ENCODE measurements at regions not wholly inside any gene's neighbourhood (a gene's known extent, or its start where the extent isn't known, plus 50 kb on each side); places are given as distances from the start of the nearest gene placed in this dataset.
A peak's percentile ranks its signal among the peaks of the same experiment; 100 is the strongest.

DNA sequence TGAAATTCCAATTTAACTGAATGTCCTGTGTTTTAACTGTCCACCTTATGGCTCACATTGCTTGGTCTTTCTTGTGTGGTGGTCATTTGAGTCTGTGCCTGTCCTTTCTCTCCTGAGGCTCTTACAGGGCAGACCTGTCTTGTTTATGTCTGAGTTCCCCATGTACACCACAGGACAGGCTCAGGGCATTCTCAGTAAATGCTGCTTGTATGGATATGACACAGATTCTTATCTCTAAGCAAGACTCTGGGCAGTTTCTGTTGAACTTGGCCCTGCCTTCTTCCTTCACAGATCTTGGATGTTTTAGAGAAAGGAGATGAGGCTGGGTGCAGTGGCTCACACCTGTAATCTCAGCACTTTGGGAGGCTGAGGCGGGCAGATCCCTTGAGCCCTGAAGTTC, 159.1 kb upstream of the CSF3R start:
- DNase-seq: no peak

DNA sequence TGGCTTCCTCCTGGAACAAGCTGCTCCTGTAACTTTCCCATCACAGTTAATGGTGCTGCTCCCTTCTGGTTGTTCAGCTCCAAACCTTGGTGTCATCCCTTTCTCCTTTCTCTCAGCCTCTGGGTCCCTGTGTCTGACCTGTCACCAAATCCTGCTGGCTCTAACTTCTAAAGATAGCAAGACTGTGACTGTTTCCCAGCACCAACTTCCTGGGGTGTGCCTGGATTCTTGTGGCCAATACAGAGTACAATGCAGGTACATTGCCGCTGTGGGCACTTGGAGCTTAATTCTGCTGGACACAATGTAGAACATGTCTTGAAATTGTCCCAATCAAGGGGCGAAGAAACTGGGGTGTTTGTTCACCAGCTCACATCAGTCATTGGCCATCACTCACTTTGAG, 156.7 kb upstream of the CSF3R start:
- no peak for DNase-seq

DNA sequence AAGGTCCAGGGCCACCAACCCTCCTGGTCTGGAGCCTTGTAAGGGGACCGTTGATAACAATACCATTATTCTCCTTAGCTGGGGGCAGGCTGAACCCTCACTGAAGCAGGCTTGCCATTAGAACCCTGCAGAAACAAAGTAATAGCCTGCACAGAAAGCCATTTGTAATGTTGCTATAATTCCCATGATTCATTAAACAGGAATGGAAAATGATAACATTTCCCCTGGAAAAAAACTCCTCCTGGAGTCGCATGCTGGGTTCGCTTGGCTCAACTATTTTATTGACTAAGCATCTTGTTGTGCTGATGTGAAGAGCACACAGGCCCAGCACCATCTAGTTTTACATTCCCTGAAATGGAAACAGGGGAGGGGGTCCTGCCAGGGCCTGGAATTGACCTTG, 155.6 kb upstream of the CSF3R start:
- no peak for DNase-seq

DNA sequence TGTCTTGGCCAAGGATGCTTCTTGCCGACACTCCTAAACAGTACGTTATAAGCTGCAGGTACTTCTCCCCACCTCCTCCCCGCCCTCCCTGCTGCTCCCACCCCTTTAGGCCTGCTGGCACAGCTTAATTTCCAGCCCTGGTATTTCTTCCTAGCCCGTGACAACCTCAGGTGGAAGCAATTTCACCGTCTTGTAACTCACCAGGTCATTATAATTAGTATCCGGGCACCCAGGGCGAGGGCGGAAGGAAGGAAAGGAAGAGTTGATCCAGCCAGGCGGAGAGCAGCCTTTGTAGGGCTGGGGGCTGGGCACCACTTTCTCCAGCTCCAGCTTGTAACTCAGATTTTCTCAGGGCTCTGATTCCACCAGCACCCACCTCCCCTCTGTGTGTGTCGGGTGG, 153.5 kb upstream of the CSF3R start:
- no peak for DNase-seq

DNA sequence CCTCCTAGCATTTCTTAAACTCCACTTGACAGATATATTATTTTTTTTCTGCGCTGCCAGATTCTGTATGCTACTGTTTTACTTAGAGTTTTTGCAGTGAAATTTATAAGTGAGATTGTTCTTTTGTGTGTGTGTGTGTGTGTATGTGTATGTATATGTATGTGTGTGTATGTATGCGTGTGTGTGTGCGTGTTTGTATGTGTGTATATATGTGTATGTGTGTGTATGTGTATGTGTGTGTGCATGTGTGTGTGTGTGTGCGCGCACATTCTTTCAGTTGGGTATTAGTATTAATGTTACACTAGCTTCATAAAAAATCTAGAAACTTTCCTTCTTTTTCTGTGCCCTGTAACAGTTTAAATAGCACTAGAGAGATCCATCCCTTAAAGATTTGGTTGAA, 152.6 kb upstream of the CSF3R start:
- DNase-seq: no peak

DNA sequence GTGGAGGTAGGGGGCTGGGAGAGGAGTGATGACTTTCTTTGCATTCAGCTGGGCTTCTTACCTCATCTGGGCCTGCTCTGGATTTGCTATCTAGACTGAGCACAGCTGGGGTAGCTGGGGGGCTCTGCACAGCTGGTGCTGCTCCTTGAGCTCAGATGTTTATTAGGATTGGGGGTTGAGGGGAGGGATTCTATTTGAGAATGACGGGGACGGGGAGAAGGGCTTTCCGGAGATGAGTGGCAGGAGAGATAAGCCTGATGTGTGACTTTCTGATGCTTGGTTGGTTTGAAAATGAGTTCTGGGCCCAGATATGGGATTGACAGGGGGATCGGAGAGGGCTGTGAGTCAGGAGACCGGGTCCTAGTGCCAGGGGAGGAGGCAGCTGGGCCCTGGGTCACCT, 146.1 kb upstream of the CSF3R start:
- no peak for DNase-seq

DNA sequence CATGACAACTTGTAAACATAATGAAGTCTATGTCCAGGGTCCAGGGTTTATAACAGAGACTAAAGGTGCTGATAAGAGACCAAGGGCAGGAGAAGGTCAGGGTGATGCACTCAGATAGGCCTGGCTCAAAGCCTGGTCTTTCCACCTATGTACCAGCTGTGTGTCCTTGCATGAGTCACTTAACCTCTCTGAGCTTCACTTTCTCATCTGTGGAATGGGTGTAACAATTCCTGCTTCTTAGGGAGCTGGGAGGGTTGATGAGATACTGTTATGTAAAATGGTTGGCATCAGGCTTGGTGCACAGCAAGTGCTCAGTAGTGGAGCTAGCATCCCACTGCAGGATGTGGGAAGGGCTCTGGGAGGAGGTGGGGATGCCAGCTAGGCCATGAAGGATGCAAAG, 143.7 kb upstream of the CSF3R start:
- DNase-seq: no peak

DNA sequence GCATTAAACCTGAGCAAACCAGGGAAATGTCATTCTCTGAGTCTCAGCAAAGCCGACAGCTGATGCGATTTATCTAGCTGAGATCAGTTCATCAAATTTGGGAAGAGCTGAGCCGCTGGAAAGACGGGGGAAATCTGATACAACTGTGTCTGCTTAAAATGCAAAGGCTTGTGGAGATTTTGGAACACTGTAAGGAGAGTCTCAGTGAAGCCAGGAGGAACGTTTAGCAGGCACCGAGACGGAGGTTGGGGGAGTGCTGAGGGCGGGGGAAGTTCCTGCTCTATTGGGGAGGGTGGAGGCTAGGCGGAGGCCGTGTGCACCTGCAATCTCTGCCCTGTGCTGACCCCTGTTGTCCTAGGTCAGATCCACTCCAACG, 143.2 kb upstream of the CSF3R start:
- DNase-seq: no peak

DNA sequence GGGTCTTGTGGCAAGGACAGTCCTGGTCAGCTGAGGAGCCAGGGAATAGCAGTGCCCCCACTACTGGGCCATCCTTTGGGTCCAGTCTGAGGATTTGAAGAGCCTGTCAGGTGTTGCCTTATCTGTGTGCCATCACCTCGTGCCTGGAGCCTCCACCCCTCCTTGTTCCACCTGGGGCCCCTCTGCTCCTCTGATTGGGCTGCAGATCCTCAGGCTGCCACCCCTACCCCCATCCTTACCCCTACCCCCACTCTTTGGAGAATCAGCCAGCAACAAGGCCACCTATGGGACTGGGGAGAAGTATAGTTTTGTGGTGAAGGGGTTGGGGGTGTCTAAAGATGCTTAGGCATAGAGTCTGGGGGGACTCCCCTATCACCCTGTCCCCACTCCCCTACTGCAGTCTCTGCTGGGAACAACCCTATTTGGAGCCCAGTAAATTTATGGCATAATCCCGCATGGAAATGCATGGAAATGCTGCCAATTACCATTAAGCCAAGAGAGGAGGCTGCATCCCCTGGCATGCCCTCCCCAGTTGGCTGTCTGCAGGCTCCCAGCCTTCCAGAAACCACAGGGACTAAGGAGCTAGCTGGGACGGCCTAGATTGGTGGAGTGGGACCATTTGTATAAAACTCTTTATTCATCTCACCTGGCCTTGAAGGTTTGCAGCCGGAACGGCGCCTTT, 142.7 kb upstream of the CSF3R start:
- no peak for DNase-seq

DNA sequence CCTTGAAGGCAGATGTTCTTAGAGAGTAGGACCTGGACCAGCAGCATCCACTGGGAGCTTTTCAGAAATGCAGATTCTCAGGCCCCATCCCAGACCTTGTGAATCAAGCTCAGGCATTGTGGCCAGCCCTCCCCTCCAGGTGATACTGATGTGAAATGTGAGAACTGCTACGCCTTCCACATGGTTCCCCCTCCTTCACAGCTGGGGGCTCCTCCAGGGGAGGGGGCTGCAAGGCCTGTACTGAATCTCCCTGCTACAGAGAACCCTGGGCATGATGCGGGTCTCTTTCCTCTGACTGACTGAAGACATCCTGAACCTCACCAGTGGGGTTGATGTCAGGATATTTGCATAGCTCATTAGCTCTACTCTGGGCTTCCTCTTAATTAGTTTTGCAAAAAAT, 141.8 kb upstream of the CSF3R start:
- DNase-seq: no peak

DNA sequence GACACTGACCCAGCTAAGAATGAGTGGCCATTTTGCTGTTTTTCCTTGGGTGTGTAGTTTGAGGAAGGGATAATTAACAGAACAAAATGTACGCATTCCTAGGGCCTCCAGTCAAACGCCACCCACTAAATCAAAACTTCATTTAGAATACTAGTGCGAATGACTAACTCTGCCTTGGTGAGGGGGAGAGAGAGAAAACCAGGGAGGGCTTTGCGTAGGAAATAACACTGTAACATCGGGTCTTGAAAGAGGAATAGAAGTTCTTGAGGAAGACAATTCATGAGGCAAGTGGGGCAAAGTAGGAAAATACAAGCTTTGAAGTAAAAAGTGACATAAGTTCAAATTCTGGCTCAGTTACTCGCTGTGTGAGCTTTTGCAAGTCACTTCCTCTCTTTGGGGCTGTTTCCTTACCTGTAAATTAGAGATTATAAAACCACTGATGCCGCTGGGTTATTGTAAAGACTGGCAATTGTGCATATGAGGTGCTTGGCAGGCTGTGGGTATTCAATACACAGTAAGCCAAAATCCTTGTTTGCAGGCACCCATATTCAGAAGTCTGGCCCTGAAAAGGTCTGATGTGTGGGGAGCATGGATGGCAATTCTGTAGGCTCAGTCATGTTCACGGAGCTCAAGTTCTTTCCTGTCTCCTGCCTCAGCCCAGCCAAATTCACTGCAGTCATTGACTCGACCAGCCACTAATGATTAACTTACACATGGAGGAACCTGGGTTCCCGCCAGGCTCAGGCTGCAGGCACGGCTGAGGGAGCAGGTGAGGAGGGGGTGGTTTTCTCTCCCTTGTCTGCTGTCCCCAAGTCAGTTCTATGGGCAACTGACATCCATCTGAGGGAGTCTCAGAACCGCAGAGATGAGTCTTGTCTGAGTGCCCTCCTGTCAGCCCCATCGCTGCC, 140.3 kb upstream of the CSF3R start:
- DNase-seq: no peak

DNA sequence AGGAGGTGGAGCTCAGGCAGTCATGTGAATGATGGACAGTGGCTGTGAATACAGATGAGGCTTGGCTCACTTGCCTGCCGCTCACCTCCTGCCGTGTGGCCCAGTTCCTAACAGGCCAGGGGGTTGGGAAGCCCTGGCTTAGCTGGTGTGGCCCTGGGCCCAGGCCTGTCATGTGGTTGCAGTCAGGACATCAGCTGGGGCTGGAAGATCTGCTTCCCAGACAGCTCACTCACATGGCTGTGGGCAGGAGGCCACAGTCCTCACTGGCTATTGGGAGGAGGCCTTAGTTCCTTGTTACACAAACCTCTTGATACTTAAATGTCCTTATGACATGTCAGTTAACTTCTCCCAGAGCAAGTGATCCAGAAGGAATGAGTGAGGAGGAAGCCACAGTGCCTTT, 138.8 kb upstream of the CSF3R start:
- no peak for DNase-seq

DNA sequence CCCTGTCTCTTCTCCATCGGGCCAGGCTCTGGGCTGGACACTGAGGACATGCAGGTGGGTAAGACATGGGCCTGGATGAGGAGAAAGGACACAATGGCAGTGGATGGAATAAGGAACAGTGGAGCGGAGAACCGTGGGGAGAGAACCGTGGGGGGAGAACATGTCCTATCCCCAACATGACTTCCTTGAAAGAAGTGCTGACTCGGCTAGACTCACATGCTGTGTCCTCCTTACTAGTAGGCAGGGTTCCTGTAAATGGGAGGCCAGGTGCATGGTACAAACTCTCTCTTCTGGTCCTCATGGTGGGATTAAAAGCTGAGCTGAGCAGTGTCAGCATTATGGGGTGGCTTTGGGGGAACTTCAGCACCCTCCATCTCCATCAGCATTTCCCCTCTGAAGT, 137.4 kb upstream of the CSF3R start:
- DNase-seq: no peak

DNA sequence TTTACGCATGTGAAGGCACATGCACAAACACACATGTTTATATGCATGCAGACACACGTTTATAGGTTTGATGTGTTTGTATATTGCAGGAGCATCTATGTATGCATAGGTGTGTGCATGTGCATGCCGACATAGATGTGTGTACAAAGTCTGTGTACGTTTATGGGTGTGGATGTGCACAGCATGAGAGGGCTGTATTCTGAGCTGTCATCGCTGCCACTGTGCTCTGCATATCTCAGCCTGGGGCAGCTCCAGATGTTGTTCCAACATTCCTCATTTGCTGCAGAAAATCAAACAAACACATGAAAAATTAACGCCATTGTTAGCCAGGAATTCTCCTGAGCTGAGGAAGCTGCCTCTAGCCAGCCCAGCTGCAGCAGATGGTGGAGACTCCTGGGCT, 132.3 kb upstream of the CSF3R start:
- DNase-seq: no peak

DNA sequence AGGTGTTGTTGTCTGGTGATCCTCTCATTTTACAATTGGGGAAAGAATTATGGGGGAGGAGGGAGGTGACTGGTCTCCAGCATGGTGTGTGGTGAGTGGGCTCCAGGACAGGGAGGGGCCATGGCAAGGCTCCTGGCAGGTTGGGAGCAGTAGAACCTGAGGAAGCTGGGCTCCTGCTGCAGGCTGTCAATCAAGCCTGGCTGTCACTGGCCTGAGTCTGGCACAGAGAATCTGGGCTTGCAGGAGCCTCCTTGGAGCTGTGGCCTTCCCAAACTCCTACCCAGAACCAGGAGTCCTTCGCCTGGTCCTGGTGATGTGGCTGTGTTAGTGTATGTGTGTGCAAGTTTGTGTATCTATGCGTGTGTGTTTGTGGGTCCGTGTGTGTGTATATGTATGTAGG, 131.9 kb upstream of the CSF3R start:
- DNase-seq: no peak

DNA sequence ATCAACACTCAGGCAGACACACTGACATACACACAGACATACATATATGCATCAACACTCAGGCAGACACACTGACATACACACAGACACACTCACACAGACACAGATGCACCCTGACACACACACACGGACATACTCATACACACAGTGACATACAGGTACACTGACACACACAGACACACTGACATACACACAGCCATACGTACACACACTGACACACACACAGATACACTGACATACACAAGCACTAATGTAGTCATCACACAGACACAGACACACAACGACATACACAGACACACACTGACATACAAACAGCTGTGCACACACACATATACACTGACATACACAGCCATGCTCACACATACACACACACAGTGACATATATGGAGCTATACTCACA, 131.0 kb upstream of the CSF3R start:
- DNase-seq: no peak

DNA sequence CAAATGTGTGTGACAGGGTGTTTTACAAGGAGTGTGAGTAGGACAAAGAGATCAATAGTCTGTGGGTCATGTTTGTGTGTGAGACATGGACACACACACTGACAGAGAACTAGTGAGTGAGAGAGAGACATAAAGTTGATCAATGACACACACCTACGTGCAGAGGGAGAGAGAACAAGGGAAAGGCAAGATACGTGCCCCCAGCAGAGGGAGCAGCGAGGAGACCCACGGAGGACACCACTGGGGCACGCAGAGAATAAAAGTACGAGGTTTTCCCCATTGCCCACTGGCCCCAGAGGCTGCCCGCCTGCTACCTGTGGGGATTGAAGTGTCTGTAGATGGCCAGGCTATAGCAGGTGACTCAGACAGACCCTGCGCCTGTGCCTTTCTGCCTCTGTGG, 130.2 kb upstream of the CSF3R start:
- no peak for DNase-seq

DNA sequence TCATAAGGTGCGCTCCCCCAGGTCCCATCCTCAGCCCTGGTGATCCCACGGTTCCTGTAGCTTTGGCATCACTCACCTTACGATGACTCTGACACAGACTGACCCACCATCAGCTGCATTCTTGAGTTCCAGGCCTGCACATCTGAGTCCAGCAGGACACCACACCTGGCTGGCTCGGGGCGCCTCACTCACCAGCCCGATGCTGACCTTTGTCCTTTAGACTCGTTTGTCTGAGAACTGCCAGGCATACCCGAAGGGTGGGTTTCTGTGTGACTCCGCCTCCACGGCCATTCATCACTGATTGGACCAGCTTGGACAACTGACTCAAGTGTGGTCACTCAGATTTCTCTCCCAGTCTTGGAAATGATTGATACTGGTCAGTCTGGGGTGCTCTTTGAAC, 129.4 kb upstream of the CSF3R start:
- no peak for DNase-seq

DNA sequence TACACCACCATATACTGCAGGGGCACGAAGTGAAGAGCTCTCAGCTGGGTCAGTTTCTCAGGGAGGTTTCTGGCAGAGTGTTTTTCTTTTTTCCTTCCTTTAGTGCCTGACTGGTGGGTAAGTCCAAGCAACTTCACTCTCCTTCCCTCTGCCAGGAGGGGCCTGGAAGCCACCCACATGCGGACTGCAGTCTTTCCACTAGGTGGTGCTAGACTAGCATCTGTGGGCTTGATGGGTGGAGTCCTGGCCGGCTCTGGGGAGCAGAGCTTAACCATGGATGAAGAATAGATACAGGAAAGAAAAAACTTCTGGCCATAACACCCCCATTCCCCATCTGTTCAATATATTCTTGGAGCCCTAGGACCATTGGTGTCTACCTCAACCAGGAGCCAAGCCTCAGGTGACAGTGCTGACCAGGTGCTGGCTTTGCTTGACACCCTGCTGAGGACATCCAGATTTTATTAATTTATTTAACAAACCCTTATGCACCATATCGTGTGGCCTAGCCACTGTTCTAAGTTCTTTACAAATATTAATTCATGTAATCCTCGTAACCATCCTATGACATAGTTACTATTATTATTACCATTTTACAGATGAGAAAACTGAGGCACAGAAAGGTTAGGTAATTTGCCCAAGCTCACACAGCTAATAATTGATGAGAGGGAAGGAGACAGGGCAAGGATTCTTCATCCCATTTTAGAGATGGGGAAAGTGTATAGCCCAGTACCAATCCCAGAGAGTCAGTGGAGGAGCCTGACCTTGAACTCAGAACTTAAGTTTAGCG, 126.7 kb upstream of the CSF3R start:
- DNase-seq: peak; percentile 63

DNA sequence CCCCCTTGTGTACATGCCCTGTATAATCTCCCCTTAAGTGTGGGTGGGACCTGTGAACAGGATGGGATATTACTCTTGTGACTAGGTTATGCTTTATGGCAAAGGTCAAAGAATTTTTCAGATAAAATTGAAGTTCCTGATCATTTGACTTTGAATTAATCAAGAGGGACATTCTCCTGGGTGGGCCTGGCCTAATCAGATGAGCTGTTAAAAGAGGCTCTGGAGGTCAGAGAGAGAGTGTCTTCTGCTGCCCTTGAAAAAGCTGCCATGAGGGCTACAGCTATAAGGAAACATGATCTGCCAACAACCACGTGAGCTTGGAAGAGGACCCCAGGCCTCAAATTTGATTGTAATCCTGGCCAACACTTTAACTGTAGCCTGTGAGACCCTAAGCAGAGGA, 125.6 kb upstream of the CSF3R start:
- DNase-seq: no peak

DNA sequence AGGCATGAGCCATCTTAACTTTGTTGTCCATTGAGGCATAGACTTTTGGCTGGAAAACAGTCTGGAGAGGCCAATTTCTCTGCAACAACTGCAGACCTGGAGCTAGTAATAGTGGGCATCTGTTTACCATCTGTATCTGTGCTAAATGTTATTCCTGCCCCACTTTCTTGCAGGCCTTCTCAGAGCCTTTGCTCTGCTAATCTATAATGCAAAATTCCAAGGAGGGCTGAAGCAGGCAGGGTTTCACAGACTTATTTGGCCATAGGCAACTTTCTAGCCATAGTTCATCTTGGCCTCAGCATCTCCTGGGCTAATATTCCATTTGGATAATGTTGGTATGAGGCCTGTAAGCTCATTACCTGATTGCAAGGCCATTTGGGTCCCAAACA, 124.5 kb upstream of the CSF3R start:
- no peak for DNase-seq

DNA sequence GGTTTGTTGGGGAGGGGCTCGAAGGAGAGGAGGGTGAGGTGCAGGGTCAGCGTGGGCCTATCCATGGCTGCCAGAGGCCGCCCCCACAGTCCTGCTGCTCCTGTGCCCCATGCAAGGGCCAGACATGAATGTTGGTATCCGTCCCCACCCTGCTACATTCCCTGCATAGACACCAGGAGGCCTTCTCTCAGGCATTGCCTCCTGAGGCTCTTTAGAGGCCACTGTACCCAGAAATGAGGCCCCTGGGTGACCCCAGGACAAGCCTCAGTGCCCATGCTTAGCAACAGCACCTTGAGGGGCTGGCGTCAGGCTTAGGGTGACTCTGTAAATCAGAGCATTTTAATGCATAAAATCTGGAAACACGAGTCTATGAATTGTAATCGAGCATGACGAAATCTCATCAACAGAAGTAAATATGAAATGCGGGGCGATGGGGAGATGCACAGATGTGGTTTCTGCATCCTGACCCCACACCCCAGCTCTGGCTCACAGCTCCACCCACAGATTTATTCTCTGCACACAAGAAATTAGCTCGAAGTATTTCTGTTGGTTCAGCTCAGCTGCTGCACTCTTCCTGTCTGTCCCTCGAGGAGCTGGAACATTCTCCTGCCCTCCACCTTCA, 124.0 kb upstream of the CSF3R start:
- no peak for DNase-seq

DNA sequence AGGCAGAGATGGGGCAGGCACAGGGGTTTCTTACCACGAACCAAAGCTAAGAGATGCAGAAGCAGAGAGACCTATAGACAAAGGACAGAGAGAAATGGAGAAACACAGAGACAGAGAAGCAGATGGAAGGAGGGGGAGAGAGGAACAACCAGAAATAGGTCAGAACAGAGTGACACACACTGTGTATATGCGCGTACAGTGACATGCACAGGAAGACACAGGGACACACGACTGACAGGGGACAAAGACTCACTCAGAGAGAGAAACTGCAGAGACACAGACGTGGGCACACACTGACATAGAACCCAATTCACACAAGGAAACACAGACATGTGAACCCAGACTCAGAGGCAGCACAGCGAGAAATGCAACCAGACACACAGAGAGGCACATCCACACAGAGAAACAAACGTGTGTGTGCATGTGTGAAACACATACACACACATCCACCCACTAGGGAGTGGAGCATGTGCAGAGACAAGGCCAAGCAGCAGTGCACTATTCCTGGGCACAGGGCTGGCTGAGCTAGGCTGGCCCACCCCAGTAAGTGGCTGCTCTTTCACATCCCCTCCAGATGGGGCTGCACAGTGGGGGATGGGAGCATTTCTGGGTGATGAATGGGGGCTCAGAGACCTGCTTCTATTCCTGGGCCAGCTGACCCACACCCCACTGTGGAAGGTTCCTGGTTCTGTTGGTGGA, 123.4 kb upstream of the CSF3R start:
- DNase-seq: no peak
